ENCODE measurements at regions not wholly inside any gene's neighbourhood (a gene's known extent, or its start where the extent isn't known, plus 50 kb on each side); places are given as distances from the start of the nearest gene placed in this dataset.

- intact Hi-C loops (cut with DNase I; ENCODE audit: low total_unique reads): no loop called here
- H3K9me3 ChIP-seq: no peaks in the 10 kb centered on the region
- H3K27me3 ChIP-seq: no peaks in the 10 kb centered on the region
- no peaks in the 10 kb centered on the region for H3K4me1 ChIP-seq
- H3K27ac ChIP-seq: no peak overlapping the region
- H3K4me3 ChIP-seq: no peak overlapping the region
- no peaks in the 10 kb centered on the region for H3K36me3 ChIP-seq
- no peak for TF ChIP-seq CTCF (IDR thresholded peaks at IDR 0.05)
- no peak for TF ChIP-seq POLR2A (IDR thresholded peaks at IDR 0.05)
- no peak for DNase-seq
These were observed 161.4 kb upstream of the CDH11 start for GRCh38 chr16:65283181-65283651.

- Histone ChIP-seq H3K36me3 (no peaks in the 10 kb centered on the region), H3K27ac (no peak overlapping the region), H3K4me3 (no peak overlapping the region), H3K9me3 (no peaks in the 10 kb centered on the region), H3K4me1 (no peaks in the 10 kb centered on the region), H3K27me3 (no peaks in the 10 kb centered on the region)
- intact Hi-C loops (cut with DNase I; ENCODE audit: low total_unique reads): no loop called here
- TF ChIP-seq CTCF (IDR thresholded peaks at IDR 0.05): no peak
- TF ChIP-seq POLR2A (IDR thresholded peaks at IDR 0.05): no peak
- DNase-seq: no peak
These were observed 159.7 kb upstream of the CDH11 start for GRCh38 chr16:65281586-65281985.

GRCh38 chr16:65280845-65281512 is 159.1 kb upstream of the CDH11 start:
- no peak overlapping the region for H3K4me3 ChIP-seq
- H3K36me3 ChIP-seq: no peaks in the 10 kb centered on the region
- no peaks in the 10 kb centered on the region for H3K9me3 ChIP-seq
- H3K27ac ChIP-seq: no peak overlapping the region
- DNase-seq: no peak
- no peaks in the 10 kb centered on the region for H3K27me3 ChIP-seq
- intact Hi-C loops (cut with DNase I; ENCODE audit: low total_unique reads): no loop called here
- H3K4me1 ChIP-seq: no peaks in the 10 kb centered on the region
- TF ChIP-seq POLR2A (IDR thresholded peaks at IDR 0.05) (no peak), CTCF (IDR thresholded peaks at IDR 0.05) (no peak)

- no peaks in the 10 kb centered on the region for H3K27me3 ChIP-seq
- DNase-seq: no peak
- no peaks in the 10 kb centered on the region for H3K4me1 ChIP-seq
- no peaks in the 10 kb centered on the region for H3K9me3 ChIP-seq
- intact Hi-C loops (cut with DNase I; ENCODE audit: low total_unique reads): no loop called here
- H3K4me3 ChIP-seq: no peak overlapping the region
- H3K36me3 ChIP-seq: no peaks in the 10 kb centered on the region
- no peak overlapping the region for H3K27ac ChIP-seq
- no peak for TF ChIP-seq CTCF (IDR thresholded peaks at IDR 0.05)
- TF ChIP-seq POLR2A (IDR thresholded peaks at IDR 0.05): no peak
These were observed 157.7 kb upstream of the CDH11 start for GRCh38 chr16:65279576-65279975.

- Histone ChIP-seq H3K27ac (no peak overlapping the region), H3K27me3 (no peaks in the 10 kb centered on the region), H3K4me3 (no peak overlapping the region), H3K36me3 (no peaks in the 10 kb centered on the region), H3K9me3 (no peaks in the 10 kb centered on the region), H3K4me1 (no peaks in the 10 kb centered on the region)
- TF ChIP-seq CTCF (IDR thresholded peaks at IDR 0.05): no peak
- no peak for TF ChIP-seq POLR2A (IDR thresholded peaks at IDR 0.05)
- intact Hi-C loops (cut with DNase I; ENCODE audit: low total_unique reads): no loop called here
- no peak for DNase-seq
These were observed 157.0 kb upstream of the CDH11 start for GRCh38 chr16:65278874-65279273.

Measured in uterus (tissue), 3 donors.